ENCODE measurements at regions not wholly inside any gene's neighbourhood (a gene's known extent, or its start where the extent isn't known, plus 50 kb on each side); places are given as distances from the start of the nearest gene placed in this dataset.

DNA sequence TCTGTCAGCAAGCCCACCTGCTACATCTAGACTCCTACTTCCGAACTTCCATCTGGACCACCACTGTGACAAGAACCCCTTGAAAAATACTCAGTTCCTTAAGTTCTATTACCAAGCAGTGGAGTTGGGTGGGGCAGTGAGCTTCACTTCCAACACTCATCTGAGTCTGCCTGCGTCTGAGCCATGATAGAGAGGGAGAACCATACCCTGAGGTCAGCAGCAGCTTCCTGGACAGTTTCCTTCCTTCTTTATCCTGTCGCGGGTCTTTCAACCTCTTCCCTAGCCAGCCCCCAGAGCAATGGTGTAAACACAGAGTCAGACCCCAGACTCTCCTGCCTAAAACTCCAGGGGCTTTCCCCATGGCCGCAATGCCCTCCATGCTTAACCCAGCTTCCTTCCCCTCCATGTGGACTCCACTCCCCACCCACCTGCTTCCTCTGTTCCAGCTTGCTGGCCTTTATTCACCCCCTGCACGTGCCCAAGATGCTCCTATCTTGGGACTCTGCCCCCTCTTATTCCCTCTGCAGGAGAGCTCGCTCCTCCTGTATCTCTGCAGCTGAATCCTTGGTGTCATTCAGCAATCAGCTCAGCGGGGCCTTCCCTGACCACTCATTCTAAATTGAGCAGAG, 211.2 kb downstream of the SHQ1 start:
- no peak overlapping the region for H4K91ac ChIP-seq (ENCODE audit: insufficient read depth, low read depth, low read length)
- ChIA-PET CTCF (interaction anchor here (0.6 kb wide), 1 partner anchor 11 kb away, joined by 3 read pairs; no protein-coding TSS in a partner anchor), POLR2A (ENCODE audit: unreplicated experiment) (no interaction called here)
- no peak overlapping the region for H2BK15ac ChIP-seq (ENCODE audit: low read depth, low read length)
- H3K27ac ChIP-seq (ENCODE audit: insufficient read depth, low read length) = no peak overlapping the region
- H3K23ac ChIP-seq (ENCODE audit: low read depth, low read length) = no peak overlapping the region
- intact Hi-C loops (cut with micrococcal nuclease) = no loop called here
- H3K9me3 ChIP-seq (ENCODE audit: control insufficient read depth, insufficient read depth, low read length) = 0 out of 2 replicates have a peak, but pooled peaks cover 1% of the 10 kb centered on the region
- BruUV-seq (replicated peaks) = no TSS peak
- dilution Hi-C loops (cut with HindIII; ENCODE audit: low sequenced_read_pairs, unreplicated experiment) = no loop called here
- H3K4me2 ChIP-seq (ENCODE audit: low read depth, low read length) = no peak overlapping the region
- no peak overlapping the region for H4K5ac ChIP-seq (ENCODE audit: low read depth, low read length)
- H3K79me1 ChIP-seq (ENCODE audit: low read depth in 1 of 2, low read length in 2 of 2) = no peaks in the 10 kb centered on the region
- 70% methylated on average over 3 of the region's 8 CpGs; no CpG with 5 or more reads in 1 of the 2 experiments for WGBS, 2 experiments (ENCODE audit: extremely low coverage in 2 of 2, insufficient read length in 1 of 2)
- no peak overlapping the region for H3K14ac ChIP-seq (replicated peaks; ENCODE audit: low read depth, low read length)
- H3K9me1 ChIP-seq (ENCODE audit: insufficient read depth, low read length) = no peaks in the 10 kb centered on the region
- DNase-seq = no peak
- H2AK5ac ChIP-seq (ENCODE audit: low read depth, low read length) = no peak overlapping the region
- no peaks in the 10 kb centered on the region for H4K20me1 ChIP-seq (ENCODE audit: insufficient read depth, low read length)
- ATAC-seq (ENCODE audit: low read depth) = no peak
- H2BK120ac ChIP-seq (ENCODE audit: low read depth, low read length) = no peak overlapping the region
- no peak overlapping the region for H3K4ac ChIP-seq (ENCODE audit: low read depth, low read length)
- H3K4me3 ChIP-seq (ENCODE audit: insufficient read depth, low read depth, low read length) = no peak overlapping the region
- no peaks in the 10 kb centered on the region for H3K4me1 ChIP-seq (ENCODE audit: control insufficient read depth, insufficient read depth, low read length)
- peaks cover 8% of the 10 kb centered on the region for H3K27me3 ChIP-seq (ENCODE audit: control insufficient read depth, insufficient read depth, low read length)
- no peak overlapping the region for H3K18ac ChIP-seq (ENCODE audit: low read depth, low read length)
- H3K36me3 ChIP-seq (ENCODE audit: control insufficient read depth, insufficient read depth, low read length) = no peaks in the 10 kb centered on the region
- no peak overlapping the region for H2AK9ac ChIP-seq (replicated peaks; ENCODE audit: low read depth, low read length, poor library complexity)
- no peak for TF ChIP-seq MAZ (IDR thresholded peaks at IDR 0.05; ENCODE audit: borderline replicate concordance, low read depth, low read length)
- TF ChIP-seq, protein P1, sequence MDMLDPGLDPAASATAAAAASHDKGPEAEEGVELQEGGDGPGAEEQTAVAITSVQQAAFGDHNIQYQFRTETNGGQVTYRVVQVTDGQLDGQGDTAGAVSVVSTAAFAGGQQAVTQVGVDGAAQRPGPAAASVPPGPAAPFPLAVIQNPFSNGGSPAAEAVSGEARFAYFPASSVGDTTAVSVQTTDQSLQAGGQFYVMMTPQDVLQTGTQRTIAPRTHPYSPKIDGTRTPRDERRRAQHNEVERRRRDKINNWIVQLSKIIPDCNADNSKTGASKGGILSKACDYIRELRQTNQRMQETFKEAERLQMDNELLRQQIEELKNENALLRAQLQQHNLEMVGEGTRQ (IDR thresholded peaks at IDR 0.05; ENCODE audit: low read depth, low read length) = no peak
- TF ChIP-seq RFX5 (IDR thresholded peaks at IDR 0.05; ENCODE audit: low read depth, low read length) = no peak
- TF ChIP-seq SMC3 (IDR thresholded peaks at IDR 0.05; ENCODE audit: low read depth, low read length) = no peak
- TF ChIP-seq BHLHE40 (IDR thresholded peaks at IDR 0.05; ENCODE audit: low read depth, low read length) = no peak
- no peak for TF ChIP-seq MAFK (IDR thresholded peaks at IDR 0.05; ENCODE audit: low read depth, low read length)
- no peak for TF ChIP-seq MXI1 (IDR thresholded peaks at IDR 0.05; ENCODE audit: borderline replicate concordance, low read depth, low read length)
- TF ChIP-seq RCOR1 (IDR thresholded peaks at IDR 0.05; ENCODE audit: insufficient replicate concordance, low read length) = no peak
- no peak for TF ChIP-seq CEBPB (IDR thresholded peaks at IDR 0.05; ENCODE audit: low read depth, low read length)
- TF ChIP-seq FOS (IDR thresholded peaks at IDR 0.05; ENCODE audit: low read depth, low read length) = no peak
- TF ChIP-seq RAD21 (IDR thresholded peaks at IDR 0.05; ENCODE audit: low read length) = no peak
- TF ChIP-seq CHD1 (IDR thresholded peaks at IDR 0.05; ENCODE audit: low read depth, low read length) = no peak
- H4K8ac ChIP-seq (ENCODE audit: low read depth in 2 of 2, low read length in 2 of 2) = no peak overlapping the region
- H3K56ac ChIP-seq (ENCODE audit: extremely low read depth, insufficient read depth, low read length) = no peak overlapping the region
- H3K9ac ChIP-seq (ENCODE audit: low read depth, low read length) = no peak overlapping the region
- no peak overlapping the region for H2BK20ac ChIP-seq (ENCODE audit: low read depth, low read length)
- no peak overlapping the region for H2AFZ ChIP-seq (replicated peaks; ENCODE audit: low read length, poor library complexity)
- H2BK5ac ChIP-seq (ENCODE audit: low read depth, low read length, poor library complexity, severe bottlenecking) = no peak overlapping the region
- in situ Hi-C loops (cut with MboI; ENCODE audit: low sequenced_read_pairs) = no loop called here

All from IMR-90 (cell line).